Endothelial cell (in vitro differentiated cells): ENCODE measurements at regions not wholly inside any gene's neighbourhood (a gene's known extent, or its start where the extent isn't known, plus 50 kb on each side); places are given as distances from the start of the nearest gene placed in this dataset.

Source experiments
- DNase-seq: peaks from one replicate; pipeline ENCODE4 v3.0.0; 2021; ENCODE audit warnings: low spot score
- H3K27ac Mint-ChIP-seq: one replicate; pipeline ENCODE4 v1.8.0; 2021; ENCODE audit warnings: mixed read lengths, inconsistent platforms; ENCODE audit not compliant: unreplicated experiment
- H3K27me3 Mint-ChIP-seq: one replicate; pipeline ENCODE4 v1.8.0; 2021; ENCODE audit warnings: mild to moderate bottlenecking, moderate library complexity, mixed read lengths, inconsistent platforms; ENCODE audit not compliant: unreplicated experiment
- H3K36me3 Mint-ChIP-seq: one replicate; pipeline ENCODE4 v1.8.0; 2021; ENCODE audit warnings: mild to moderate bottlenecking, low read depth, mixed read lengths, inconsistent platforms; ENCODE audit not compliant: unreplicated experiment
- H3K4me1 Mint-ChIP-seq: one replicate; pipeline ENCODE4 v1.8.0; 2021; ENCODE audit warnings: mild to moderate bottlenecking, mixed read lengths, inconsistent platforms; ENCODE audit not compliant: unreplicated experiment
- H3K4me3 Mint-ChIP-seq: one replicate; pipeline ENCODE4 v1.8.0; 2021; ENCODE audit warnings: mild to moderate bottlenecking, mixed read lengths, inconsistent platforms; ENCODE audit not compliant: unreplicated experiment
- H3K9me3 Mint-ChIP-seq: one replicate; pipeline ENCODE4 v1.8.0; 2021; ENCODE audit warnings: mixed read lengths, inconsistent platforms; ENCODE audit not compliant: unreplicated experiment
- CTCF ChIP-seq: fragments of 200-600 bp; sonication (generic); IDR thresholded peaks from one replicate; pipeline ENCODE4 v1.5.0; 2021; ENCODE audit warnings: antibody characterized with exemption; ENCODE audit not compliant: unreplicated experiment

GRCh38 chr5:117652036-117652957, 1077.7 kb upstream of the SEMA6A start:
- DNase-seq = no peak
- H3K4me1 Mint-ChIP-seq = no peaks in the 10 kb centered on the region
- H3K9me3 Mint-ChIP-seq = no peaks in the 10 kb centered on the region
- H3K27ac Mint-ChIP-seq = no peak overlapping the region
- H3K36me3 Mint-ChIP-seq = no peaks in the 10 kb centered on the region
- H3K4me3 Mint-ChIP-seq = no peak overlapping the region
- TF ChIP-seq CTCF = no peak
- H3K27me3 Mint-ChIP-seq = no peaks in the 10 kb centered on the region

GRCh38 chr5:117649821-117650220, 1075.2 kb upstream of the SEMA6A start:
- H3K27me3 Mint-ChIP-seq = no peaks in the 10 kb centered on the region
- no peaks in the 10 kb centered on the region for H3K4me1 Mint-ChIP-seq
- TF ChIP-seq CTCF = no peak
- no peak for DNase-seq
- H3K36me3 Mint-ChIP-seq = no peaks in the 10 kb centered on the region
- H3K27ac Mint-ChIP-seq = no peak overlapping the region
- no peaks in the 10 kb centered on the region for H3K9me3 Mint-ChIP-seq
- no peak overlapping the region for H3K4me3 Mint-ChIP-seq

GRCh38 chr5:117645400-117645799, 1070.8 kb upstream of the SEMA6A start:
- DNase-seq = no peak
- no peaks in the 10 kb centered on the region for H3K27me3 Mint-ChIP-seq
- no peak overlapping the region for H3K4me3 Mint-ChIP-seq
- TF ChIP-seq CTCF = no peak
- no peaks in the 10 kb centered on the region for H3K36me3 Mint-ChIP-seq
- H3K9me3 Mint-ChIP-seq = no peaks in the 10 kb centered on the region
- no peak overlapping the region for H3K27ac Mint-ChIP-seq
- no peaks in the 10 kb centered on the region for H3K4me1 Mint-ChIP-seq

- no peak for DNase-seq
- Mint-ChIP-seq H3K27me3 (no peaks in the 10 kb centered on the region), H3K27ac (no peak overlapping the region), H3K36me3 (no peaks in the 10 kb centered on the region), H3K9me3 (no peaks in the 10 kb centered on the region), H3K4me1 (no peaks in the 10 kb centered on the region), H3K4me3 (no peak overlapping the region)
- no peak for TF ChIP-seq CTCF
Measured at GRCh38 chr5:117638581-117638980, 1064.0 kb upstream of the SEMA6A start.

- TF ChIP-seq CTCF = no peak
- Mint-ChIP-seq H3K27me3 (no peaks in the 10 kb centered on the region), H3K9me3 (no peaks in the 10 kb centered on the region), H3K36me3 (no peaks in the 10 kb centered on the region), H3K4me3 (no peak overlapping the region), H3K27ac (no peak overlapping the region), H3K4me1 (no peaks in the 10 kb centered on the region)
- DNase-seq = no peak
Measured at GRCh38 chr5:117633093-117633492, 1058.5 kb upstream of the SEMA6A start.
